HG03196 (cell line): ENCODE measurements at regions not wholly inside any gene's neighbourhood (a gene's known extent, or its start where the extent isn't known, plus 50 kb on each side); places are given as distances from the start of the nearest gene placed in this dataset.

Source experiments
- ATAC-seq: cut with Tn5 transposase; IDR thresholded peaks from one replicate; pipeline ENCODE4 v1.9.1; 2021; ENCODE audit not compliant: unreplicated experiment

DNA sequence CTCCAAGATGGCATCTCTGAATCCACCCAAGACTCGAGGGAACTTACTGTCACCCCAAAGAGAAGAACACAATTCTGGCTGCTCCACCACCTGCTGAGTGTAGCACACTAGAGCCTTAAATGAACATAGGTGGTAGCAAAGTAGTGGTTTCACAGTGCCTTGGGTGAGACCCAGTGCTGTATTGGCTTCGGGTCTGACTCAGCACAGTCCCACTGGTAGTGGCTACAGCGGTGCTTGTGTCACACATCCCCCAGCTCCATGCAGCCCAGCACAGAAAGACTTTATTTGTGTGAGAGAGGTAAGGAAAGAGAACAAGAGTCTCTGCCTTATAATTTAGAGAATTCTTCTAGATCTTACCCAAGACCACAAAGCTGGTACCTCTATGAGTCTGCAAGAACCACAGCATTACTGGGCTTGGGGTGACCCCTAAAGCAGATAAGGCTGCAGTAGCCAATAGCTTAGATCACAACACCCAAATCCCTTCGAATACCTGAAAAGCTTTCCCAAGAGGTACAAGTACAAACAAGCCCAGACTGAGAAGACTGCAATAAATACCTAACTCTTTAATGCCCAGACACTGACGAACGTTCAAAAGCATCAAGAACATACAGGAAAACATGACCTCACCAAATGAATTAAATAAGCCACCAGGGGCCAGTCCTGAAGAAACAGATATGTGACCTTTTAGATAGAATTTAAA, 83.3 kb upstream of the SLC38A4 start:
- ATAC-seq, result no peak

- ATAC-seq, result no peak
Measured at GRCh38 chr12:46910830-46911229, 85.0 kb upstream of the SLC38A4 start.

- no peak for ATAC-seq
Measured at GRCh38 chr12:46914336-46914735, 88.5 kb upstream of the SLC38A4 start.

DNA sequence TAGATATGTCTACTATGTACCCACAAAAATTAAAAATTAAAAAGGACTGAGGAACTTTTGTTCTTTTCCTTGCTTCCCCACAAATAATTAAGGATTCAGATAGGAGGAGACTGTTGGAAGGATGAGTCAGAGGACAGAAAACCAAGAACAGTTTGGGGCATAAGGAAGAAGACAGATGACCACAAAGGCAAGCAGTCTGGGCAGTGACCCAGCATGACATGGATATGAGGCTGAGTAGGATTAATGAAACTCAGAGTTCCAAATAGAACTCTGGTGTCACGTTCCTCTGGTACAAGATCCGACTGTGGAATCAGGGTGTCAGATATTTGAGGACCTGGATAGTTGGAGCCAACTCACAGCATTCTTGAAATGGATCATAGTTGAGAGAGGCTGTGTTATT, 89.3 kb upstream of the SLC38A4 start:
- ATAC-seq, result no peak

GRCh38 chr12:46915836-46916235, 90.0 kb upstream of the SLC38A4 start:
- ATAC-seq, result no peak

DNA sequence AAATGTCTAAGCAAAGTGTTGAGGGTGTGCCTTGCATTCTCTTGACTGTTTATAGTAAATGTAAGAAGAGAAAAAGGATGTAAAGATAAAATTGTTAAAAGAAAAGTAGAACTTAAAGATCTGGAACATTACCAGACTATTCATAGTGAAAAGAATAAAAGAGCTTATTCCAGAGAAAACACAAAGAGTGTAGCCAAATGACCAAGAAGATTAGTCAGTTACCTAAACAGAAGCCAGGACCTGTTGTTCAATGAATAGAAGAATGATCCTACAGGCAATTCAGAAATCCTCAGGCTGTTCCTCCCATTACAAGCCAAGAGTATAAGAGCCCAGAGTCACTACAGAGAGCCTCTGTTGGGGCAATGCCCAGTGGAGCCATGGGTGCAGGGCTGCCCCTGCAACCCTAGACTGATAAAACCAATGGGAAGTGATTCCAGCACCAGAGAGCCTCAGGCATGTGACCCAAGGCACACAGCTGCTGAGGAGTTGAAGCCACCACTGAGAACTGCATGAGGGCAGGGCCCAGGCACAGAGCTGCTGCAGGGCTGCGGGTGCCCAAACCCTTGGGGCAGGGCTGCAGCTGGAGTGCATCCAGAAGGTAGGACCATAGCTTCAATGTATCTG, 91.1 kb upstream of the SLC38A4 start:
- no peak for ATAC-seq

GRCh38 chr12:46917821-46918220, 92.0 kb upstream of the SLC38A4 start:
- ATAC-seq, result no peak

DNA sequence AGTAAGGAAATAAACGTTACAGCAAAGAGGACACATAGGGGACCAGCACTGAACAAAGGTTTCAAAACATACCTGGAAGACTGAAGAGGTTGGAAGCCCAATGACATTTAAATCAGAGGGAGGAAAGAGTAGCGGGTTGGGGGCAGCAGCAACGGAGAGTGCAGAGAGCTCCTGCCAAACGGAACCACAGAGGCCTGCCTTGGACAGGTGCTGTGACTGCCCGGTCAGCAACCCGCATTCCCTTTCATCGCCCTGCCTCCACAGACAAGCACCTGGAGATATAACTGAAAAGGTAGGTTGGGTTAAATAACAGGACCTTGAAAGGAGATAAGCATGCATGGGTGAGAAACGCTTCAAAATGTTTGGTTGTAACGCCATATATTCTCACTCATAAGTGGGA, 92.8 kb upstream of the SLC38A4 start:
- no peak for ATAC-seq

DNA sequence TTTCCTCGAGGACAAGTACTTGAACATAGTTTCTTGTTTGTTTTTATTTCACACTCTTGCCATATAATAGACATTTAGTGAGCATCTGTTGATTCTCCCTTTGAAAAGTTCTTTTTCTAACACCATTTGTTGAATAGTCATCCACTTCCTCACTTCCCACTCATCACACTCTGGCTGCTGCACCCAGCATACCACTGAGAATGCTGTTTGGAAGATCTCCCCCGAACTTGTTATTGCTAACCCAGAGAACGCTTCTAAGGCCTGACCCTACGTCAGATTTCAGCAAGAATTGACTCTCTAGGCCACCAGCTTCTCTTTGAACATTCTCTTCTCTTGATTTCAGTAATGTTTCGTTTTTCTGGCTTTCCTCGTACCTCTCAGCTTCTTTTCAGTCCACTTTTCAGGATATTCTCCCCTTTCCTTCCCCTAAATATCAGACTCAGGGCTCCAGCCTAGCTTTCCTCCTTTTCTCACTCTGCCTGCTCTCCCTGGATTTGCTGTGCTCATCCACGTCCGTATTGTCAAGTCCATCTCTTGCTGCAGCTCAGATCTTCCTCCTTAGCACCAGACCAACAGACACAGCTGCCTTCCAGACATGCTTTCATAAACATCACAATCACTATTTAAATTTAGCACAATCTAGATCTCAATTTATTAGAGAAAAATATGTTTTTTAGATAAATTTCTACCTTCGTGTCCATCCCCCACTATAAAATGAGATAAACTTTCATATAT, 94.0 kb upstream of the SLC38A4 start:
- ATAC-seq, result no peak

- ATAC-seq, result peak; percentile 63
Measured at GRCh38 chr12:46920499-46920898, 94.7 kb upstream of the SLC38A4 start.

DNA sequence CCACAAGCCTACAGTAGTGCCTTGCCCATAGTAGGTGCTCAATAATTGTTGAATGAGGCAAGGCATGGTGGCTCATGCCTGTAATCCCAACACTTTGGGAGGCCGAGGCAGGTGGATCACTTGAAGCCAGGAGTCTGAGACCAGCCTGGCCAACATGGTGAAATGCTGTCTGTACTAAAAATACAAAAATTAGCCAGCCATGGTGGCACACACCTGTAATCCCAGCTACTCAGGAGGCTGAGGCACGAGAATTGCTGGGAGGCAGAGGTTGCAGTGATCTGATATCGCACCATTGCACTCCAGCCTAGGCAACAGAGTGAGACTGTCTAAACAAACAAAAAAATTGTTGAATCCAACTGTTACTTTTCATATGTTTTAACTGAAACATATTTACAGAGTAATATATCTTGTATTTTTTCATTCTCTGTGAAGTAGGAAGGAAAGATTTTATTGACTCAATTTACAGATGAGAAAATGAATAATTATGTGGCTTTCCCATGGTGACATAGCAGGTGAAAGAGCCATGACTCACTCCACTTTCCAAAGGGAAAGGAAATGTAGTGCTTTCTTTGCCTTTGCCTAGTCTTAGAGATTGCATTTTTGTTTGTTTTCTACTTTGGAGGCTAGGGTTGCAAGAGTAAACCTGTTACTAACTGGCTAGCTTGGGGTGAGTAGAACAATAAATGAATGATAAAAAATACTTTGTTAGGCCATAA, 95.4 kb upstream of the SLC38A4 start:
- ATAC-seq, result no peak

GRCh38 chr12:46921764-46922133, 96.0 kb upstream of the SLC38A4 start:
- no peak for ATAC-seq

DNA sequence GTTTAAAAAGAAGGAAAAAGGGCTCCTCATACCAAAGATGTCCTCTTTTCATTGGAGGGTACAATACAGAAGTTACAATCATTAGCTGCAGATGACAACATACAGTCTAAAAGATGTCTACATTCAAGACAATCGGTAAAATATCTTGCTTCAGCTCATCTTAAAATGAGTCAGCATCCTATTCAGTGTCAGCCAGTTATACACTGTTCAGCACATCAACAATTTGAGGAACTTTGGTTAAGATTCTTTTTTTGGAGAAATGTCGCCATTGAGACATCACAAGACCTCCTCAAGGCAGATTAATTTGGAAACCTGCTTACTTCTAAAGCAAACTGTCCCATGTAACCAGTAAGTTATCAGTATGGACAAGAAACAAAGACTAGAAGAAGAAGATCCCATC, 100.7 kb upstream of the SLC38A4 start:
- no peak for ATAC-seq

DNA sequence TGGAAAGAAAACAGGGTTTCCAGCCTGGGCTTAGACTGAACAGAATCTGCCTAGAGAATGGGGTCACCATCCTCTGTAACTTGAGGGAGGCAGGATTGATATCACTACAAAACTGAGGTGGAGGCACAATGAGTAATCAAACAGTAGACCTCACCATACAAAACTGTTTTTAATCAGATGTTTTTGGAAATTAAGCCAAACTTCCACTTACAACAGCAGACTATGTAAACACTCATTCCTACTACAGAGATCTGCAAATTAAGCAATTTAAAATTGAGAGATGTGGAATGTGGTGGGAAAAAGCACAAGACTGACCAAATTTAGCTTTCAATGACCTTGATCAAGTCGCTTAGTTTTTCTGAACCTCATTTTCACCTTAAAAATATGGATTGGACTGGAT, 104.3 kb upstream of the SLC38A4 start:
- ATAC-seq, result no peak

- no peak for ATAC-seq
Measured at GRCh38 chr12:46933947-46934346, 108.2 kb upstream of the SLC38A4 start.

DNA sequence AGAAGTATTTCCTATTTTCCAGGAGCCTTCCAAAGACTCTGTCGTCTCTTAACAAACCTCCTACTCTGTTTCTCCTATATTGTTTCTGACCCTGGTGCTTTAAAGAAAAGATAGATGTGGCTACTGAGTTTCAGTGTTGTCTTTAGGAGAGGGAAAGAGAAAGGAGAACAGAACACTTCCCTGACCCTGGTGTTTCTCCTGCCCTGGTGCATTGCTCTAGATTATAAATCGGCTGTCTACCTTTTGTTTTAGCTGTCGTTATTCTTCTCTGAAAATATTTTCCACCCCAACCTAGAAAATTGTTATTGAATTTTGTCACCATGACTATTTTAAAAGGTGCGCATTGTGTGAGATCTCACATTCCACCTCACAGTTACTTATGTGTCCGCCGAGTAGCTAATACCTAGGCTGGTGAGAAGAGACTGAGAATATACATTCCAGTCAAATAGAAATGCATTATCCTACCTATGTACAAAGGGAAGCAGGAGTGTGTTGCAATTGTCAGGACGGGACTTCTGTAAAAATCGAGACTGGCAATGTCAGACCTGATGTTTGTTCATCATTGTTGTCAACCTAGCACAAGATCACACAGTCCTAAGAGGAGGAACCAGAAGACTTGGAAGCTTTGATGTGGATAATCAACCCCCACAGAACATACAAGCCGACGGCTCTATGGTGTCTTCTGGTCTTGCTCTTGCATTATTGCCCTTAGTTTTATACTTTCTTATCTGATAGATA, 108.7 kb upstream of the SLC38A4 start:
- ATAC-seq, result no peak

- no peak for ATAC-seq
Measured at GRCh38 chr12:46935271-46935847, 109.6 kb upstream of the SLC38A4 start.

DNA sequence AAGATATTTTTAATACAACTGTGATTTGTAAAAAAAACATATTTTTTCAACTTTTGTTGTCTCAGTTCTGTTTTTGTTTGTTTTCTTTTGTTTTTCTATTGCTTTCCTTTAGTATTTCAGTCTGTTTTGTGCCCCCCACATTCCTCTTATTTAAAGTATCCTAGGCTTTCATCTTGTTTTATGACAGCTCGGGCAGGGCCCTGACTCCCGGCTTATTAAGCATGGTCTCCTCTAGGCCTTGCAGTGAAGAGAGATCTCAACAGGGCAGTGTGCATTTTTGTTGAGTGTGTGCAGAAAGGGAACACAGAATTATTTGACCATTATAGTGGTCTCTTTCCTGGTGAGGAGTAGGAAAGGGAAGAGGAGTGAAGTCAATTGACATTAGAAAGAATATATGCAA, 110.2 kb upstream of the SLC38A4 start:
- ATAC-seq, result no peak

GRCh38 chr12:46938071-46938678, 112.4 kb upstream of the SLC38A4 start:
- ATAC-seq, result no peak

GRCh38 chr12:46941981-46942380, 116.2 kb upstream of the SLC38A4 start:
- ATAC-seq, result no peak
